HG02840 (cell line): ENCODE measurements at regions not wholly inside any gene's neighbourhood (a gene's known extent, or its start where the extent isn't known, plus 50 kb on each side); places are given as distances from the start of the nearest gene placed in this dataset.

Experiments used
- ATAC-seq: cut with Tn5 transposase; IDR thresholded peaks from one replicate; pipeline ENCODE4 v1.9.1; 2021; ENCODE audit warnings: mild to moderate bottlenecking, moderate library complexity, moderate number of reproducible peaks; ENCODE audit not compliant: unreplicated experiment, low FRiP score

DNA sequence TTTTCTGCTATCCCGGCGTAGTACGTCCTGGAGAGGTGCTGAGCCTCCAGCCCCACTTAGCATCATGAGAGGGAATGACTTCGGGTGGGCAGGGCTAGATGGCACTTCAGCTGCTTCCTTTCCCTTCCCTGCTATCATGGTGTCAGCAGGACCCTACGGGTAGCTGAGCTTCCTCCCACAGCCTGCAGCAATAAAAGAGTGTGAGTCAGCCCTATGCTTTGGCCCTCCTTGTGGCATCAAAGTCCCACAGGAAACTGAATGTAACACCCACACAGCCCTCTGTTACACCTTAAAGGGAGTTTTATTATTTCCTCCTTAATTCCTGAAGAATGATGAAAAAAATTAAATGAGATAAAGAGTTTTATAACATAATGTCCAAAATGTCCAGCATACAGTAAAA, 458.1 kb downstream of the RPS24 start:
- no peak for ATAC-seq

DNA sequence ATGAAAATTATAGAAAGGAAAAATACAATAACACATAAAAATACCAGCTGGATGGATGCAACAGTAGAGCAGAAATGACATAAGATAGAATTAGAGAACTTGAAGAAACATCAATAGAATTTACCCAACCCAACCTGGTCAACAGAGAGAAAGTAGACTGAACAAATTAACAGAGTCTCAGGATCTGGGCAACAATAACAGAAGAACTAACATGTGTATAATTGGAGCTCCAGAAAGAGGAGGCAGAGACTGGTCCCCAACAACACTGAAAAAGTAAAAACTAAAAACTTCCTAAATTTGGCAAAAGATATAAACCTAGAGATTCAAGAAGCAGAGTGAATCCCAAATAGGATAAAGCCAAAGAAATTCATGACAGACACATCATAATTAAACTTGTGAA, 458.8 kb downstream of the RPS24 start:
- ATAC-seq, result no peak

DNA sequence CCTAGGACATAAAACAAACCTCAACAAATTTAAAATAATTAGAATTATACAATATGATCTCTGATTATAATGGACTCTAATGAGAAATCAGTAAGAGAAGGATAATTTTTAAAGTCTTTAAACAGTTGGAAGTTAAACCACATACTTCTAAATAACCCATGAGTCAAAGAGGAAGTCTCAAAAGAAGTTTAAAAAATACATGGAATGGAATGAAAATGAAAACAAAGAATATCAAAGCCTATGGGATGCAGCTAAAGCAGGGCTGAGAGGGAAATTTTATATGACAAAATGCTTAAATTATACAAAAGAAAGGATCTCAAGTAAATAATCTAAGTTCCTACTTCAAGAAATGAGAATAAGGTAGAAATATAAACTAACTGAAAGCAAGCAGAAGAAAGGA, 460.5 kb downstream of the RPS24 start:
- ATAC-seq, result no peak

DNA sequence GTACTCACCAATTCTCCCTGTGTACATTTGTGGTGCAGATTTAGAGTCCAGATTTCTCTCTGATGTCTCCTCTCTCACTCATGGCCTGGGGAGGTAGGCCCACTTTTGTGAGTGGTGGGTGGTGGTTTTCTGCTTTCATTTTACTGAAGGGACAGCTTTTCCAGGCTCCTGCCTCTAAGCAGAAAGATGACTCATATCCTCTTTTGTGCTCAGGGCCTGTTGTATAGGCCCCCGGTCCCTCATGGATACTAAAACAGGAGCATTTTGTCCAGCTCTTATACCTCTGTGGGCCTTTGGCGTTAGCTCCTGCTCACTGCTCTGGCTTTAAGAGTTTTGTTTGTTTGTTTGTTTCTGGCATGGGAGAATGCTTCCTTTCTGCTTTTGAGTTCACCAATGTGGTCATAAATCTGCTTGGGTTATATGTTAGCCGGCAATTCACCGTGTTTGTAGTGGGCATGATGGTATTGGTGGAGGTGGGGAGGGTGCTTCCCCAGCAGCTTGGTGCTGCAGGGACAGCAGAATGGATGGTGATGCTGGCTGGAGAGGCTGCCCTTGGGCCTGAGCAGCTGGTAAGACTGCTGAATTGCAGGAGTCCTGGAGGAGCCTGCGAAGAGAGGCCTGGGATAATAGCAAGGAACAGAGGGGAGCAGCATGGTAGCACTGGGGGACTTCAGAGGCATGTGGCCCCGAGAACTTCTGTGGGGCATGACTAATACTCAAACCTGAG, 468.7 kb downstream of the RPS24 start:
- ATAC-seq, result no peak

DNA sequence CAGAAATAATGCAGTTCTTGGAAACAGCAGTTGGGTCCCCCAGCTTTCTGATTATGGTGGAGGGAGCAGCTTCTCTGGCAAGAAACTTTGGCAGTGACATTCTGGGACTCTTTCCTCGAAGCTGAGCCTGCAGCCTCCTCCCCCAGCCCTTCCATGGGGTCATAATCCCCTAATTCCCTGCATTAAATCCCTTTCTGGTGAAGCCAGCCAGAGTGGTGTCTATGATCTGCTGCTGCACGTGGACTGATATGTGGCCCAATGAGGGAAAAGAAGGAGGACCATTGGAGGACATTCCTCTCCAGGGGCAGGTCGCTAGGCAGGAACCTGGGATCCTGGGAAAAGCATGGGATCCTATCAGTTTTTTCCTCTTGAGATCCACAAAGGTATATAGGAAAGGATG, 470.5 kb downstream of the RPS24 start:
- no peak for ATAC-seq

DNA sequence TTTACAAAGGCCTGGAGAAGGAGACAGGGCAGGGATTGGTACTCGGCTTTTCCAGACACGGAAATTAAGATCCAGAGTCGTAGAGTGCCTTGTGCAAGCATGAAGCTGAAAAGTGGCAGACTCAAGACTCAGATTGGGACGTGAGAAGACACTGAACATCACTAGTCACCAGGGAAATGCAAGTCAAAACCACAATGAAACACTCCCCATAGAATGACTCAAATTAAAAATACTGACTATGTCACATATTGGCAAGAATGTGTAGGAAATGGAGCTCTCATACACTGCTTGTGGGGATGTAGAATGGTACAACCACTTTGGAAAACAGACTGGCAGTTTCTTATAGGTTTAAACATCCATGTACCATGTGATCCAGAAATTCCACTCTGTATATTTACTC, 472.0 kb downstream of the RPS24 start:
- no peak for ATAC-seq

DNA sequence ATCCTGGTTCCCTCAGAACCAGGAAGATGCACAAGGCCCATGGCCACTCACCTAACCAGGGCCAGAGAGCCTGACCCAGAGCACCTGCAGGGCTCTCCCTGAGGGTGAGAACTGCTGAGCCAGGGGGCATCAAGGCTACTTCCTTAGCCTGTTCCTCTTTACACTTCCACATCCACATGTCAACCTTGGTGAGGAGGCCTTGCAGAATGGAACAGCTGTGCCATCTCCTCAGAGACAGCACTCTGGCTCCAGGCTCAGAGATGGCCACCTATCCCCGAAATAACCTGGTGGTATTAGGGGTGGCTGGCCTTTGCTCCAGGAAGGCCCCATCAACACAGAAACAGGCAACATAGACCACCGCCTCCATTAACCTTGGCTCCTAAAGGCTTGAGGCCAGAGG, 473.0 kb downstream of the RPS24 start:
- ATAC-seq, result no peak

DNA sequence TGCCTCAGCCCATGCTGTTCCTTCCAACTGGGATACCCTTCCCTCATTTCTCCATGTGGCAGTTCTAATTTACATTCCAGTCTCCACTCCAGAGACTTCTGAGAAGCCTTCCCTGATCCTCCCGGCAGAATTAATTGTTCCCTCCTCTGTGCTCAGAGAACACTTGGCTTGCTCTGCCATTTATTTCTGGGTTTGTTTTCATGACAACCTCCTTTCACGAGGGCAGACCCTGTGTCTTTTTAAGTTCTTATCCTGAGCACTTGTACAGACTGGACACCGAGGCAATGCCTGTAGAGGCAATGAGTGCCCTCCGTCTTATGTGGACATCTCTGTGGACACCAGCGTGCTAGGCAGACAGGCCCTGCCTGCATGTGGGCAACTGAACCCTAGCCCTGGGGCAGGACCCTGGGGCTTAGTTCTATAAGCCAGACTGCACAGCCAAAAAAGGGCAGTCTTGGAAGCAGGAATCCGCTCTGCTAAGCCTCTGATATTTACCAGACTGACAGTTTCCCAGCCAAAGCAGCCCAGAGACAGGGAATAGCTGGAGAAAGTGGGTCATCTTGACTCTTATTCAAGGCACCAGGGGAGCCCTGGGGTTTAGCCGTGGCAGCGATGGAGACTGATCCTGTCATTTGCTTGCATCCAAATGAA, 474.0 kb downstream of the RPS24 start:
- no peak for ATAC-seq

DNA sequence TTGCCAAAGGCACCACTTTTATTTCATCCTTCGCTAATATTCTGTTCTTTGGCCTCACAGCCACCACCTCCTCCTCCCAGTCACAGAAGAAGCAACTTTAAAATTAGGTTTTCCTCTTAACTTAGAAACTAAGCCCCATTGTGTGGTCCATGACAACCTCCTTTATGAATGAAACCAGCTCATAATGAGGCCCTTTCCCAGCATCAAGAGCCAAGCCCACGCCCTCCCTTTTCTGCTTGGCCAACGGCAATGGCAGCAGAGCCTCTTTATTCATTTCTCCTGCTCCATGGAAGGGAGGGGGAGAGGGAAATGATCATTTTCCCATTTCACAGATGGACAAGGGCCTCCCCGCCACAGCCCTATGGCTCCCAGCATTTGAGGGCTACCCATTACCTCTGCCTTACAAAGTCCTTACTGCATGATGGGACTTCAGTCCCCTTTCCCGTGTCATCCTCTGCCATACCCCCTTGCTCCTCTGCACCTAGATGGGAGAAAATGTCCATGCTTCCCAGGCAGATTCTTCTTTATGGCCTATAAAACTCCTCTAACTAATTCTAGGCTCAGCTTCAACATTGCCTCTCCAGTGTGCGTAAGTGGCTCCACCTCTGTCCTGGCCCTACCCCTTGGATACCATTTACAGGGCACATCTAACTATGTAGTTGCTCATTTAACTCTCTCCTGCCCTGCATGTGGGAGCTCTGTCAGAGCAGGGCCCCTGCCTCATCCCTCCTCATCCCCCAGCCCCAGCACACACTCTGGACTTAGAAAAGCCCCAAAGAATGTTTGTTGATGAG, 475.5 kb downstream of the RPS24 start:
- ATAC-seq, result no peak

DNA sequence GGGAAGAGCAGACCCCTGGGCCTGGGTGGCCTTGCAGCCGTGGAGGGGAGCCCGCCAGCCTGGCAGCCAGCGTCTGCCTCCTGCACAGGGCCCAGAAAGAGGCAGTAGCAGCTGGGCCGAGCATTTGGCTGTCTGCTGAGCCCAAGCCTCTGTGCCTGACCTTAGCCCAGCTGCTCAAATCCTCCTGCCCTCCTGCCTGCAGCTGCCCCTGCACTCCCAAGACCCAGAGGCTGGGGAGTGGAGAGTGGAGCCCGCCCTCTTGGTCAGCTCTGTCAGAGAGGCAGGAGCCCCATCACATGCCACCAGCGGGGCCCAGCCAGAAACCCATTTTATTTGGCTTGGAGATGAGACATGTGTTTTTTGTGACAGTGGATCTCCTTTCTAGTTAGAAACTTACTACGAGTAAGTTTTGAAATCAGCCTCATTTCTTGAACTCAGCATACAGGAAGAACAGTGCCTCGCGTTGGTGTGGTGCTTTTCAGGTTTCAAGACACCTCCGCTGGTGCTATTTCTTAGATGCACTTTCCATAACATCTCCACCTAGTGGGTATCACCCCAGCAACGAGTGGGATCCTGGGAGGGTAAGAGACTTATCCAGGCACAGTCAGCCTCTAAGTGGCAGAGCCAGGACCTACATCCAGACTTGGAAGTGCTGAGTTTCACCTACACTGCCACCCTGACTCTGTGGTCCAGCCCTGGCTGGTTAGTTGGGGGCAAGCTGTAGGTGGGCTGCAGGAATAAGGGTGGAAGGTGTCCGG, 477.1 kb downstream of the RPS24 start:
- no peak for ATAC-seq

DNA sequence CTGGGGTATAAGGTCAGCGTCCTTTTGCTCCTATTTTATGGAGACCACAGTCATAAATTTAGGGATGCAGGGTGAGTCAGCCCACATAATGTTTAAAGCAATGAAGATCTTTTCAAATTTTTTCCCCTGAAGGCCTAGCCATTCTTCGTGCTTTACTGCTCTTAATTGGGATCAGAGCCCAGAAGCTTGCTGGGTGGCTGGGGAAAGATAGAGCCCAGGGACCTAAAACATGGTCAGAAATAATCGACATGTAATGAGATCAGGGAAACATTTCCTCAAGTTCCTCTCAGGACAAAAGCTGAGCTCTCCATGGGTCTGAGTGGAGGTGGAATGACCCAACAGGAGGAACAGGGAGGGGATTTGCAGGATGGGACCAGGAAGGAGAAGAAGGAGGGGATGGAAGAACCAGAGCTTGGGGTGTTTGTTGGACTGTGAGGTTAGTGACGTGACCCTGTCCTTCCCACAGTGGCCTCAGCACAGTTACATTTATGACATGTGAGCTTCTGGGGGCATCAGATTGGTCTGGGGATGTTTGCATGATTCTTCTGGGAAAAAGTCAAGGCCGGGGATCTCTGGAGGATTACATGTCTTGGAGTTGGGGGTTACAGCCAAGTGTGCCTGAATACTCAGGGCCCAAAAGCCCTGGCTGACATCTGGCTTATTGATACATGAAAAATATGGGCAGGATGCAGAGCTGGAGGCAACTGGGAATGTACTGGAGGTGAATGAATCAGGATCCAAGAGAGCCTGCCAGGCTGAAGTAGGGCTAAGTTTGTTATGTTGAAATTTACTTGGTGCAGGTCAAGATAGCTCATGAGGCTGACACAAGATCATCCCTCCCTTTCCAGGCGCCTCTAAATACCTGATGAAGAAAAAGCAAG, 477.9 kb downstream of the RPS24 start:
- ATAC-seq, result no peak

DNA sequence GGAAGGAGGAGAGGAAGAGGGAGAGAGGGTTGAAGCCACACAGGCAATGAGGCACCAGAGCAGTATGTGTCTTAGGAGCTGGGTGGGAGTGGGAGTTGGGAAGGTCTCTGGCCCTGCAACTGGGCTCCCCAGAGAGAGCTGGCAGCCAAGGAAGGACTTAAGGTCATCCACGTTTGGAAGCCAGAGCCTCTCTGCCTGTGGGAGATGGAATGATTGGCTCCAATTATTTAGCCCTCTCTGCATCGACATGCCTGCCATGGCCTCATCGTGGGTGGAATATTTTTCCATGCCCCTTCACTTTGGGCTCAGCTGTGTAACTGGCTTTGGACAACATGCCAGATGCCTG, 478.5 kb downstream of the RPS24 start:
- ATAC-seq, result no peak

DNA sequence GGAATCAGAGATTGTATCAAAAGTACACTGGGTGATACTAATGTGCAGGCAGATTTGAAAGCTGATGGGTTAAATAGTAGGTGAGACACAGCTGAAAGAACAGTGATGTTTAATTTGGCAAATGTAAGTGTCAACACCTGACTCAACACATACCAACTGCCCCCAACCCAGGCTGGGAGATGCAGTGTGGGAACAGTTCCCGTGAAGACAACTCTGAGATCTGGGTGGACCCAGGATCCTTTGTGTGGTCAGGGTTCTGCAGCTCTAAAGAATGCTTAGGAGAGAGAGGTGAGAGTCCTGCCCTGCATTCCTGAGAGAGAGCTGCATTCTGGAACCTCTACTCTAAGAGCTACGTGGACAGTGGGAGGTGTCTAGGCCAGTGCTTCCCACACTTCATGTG, 479.7 kb downstream of the RPS24 start:
- ATAC-seq, result no peak

DNA sequence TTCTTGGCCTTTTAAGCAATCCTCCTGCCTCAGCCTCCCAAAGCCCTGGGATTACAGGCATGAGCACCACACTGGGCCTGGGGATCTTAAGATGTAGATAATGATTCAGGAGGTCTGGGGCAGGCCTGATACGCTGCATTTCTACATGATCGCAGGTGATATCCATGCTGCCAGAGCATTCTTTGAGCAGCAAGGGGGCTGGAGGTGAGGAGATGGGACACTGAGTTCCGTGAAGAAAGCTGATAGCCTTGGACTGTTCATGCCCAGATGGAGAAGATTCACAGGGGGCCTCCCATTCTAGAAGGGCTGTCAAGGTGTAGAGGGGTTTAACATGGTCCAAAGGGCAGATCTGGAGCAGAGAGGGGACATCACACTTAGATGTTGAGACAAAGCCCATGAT, 480.3 kb downstream of the RPS24 start:
- no peak for ATAC-seq

DNA sequence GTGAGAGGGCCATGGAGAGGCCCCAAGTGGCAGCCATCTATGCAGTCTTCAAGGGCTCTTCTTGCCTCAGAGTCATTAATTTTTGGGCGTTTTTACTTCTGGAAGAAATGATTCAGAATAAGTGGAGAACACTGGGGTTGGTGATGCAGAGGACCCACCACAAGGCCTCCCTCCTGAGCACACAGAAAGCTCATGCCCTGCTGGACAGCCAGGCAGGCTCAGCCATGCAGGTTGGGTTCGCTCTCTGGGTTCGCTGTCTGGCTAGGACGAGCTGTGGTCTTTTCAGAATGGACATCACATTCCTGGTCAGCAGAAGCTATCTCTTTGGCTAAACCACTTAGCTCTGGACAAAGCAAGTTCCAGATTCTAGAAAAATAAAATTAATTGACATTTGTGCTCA, 480.8 kb downstream of the RPS24 start:
- no peak for ATAC-seq

DNA sequence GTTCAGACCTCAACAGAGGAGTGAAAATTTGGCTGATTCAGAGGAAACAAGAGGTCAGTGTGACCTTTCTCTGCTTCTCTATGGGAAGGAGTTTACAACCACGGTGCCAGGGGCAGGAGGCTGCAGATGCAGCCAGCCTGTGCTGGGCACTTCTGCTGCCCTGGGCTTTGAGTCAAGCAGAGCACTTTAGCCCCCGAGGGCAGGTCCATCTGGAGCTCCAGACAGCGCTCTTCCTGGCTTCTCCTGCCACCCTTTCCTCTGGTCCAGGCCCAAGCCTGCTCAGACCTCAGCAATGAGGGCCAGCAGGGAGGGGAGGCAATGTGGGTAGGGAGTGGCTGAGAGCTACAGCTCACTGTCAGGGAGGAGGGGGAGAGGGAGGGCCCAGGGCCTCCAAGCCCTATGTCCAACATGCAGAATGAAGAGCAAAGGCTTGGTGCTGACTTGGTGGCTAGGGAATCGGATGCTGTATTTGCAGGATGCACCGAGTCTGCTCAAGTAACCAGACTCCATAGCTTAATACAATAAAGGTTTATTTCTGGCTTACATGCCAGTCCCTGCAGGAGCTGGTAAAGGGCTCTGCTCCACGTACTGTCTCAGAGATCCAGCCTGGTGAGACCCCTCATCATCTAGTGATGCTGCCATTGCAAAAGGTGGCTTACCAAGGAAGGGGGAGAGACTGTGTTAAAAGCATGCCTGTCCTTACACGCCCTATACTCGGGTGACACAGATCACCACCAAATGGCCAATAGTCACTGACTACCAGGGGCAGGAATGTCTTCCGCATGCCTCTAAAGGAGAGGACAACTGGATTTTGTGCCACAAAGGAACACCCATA, 481.6 kb downstream of the RPS24 start:
- no peak for ATAC-seq

DNA sequence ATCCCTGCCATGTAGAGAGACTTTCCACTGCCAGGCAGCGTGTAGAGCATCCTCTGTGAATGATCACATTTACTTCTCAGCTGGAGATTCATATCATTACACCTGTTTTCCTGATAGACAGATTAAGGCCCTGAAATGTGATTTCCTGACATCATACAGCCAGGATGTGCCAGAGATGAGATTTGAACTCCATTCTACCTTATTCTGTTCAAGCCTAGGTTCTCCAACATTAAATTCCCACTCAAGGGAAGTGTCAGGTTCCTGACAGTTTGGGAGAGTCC, 482.1 kb downstream of the RPS24 start:
- no peak for ATAC-seq

DNA sequence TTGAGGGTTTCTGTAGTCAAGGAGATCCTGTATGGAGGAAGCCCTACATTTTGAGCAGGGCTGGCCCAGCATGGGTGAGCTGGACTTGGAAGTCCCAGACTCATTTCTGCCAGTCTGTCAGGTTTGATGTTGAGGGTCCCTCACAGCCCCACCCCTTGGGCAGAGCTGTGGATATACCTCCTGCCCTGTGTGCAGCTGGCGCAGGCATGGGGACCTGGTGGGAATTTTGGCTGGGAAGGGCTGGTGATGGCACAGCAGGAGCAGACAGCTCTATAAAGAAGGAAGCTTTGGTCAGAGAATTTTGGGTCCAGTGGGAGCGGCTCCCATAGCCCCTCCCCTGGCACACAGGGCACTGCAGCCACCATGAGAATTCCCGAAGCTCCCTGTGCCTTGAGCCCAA, 482.6 kb downstream of the RPS24 start:
- ATAC-seq, result no peak

DNA sequence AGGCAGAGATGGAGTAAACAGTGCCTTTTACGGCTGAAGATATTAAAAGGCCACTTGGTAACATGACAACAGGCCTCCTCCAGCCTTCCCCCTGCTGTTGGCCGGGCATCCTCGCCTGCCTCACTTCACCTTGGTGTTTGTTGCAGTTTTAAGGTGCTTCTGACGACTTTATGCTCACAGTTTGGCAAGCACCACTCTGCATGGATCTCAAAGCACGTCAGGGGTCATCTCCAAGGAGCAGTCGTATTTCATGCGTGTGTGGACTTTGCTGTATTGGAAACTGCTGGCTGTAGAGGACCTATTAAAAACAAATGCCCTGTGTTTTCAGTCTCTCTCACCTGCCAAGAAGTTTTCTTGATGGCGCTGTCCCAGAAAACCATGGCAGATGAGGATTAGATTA, 483.1 kb downstream of the RPS24 start:
- no peak for ATAC-seq
